SK-N-SH treated with all-trans-retinoic acid at 6 μM for 48 hours (cell line): ENCODE measurements at regions not wholly inside any gene's neighbourhood (a gene's known extent, or its start where the extent isn't known, plus 50 kb on each side); places are given as distances from the start of the nearest gene placed in this dataset.
"Not testable (repeated sequence)": the region's sequence is repeated elsewhere in the genome, so short reads cannot be mapped to it uniquely, and the experiment has no call there.

ENCODE experiments used
- BACH2 ChIP-seq: fragments of 250-450 bp; sonication (Bioruptor Pico); IDR thresholded peaks from 2 replicates; pipeline ENCODE4 v1.9.0; 2021; ENCODE audit warnings: mild to moderate bottlenecking, borderline replicate concordance
- CREB5 ChIP-seq: fragments of 250-450 bp; sonication (Bioruptor Pico); IDR thresholded peaks from 2 replicates; pipeline ENCODE4 v1.5.1; 2020; ENCODE audit warnings: low read depth, mild to moderate bottlenecking, moderate library complexity
- CSRNP3 ChIP-seq: fragments of 250-450 bp; sonication (Bioruptor Pico); IDR thresholded peaks from 2 replicates; pipeline ENCODE4 v1.5.1; 2021; ENCODE audit warnings: mild to moderate bottlenecking, moderate library complexity
- ISL1 ChIP-seq: fragments of 250-450 bp; sonication (Bioruptor Pico); IDR thresholded peaks from 2 replicates; pipeline ENCODE4 v2.1.2; 2022; ENCODE audit warnings: mild to moderate bottlenecking, moderate library complexity
- PATZ1 ChIP-seq: fragments of 250-450 bp; sonication (Bioruptor Pico); IDR thresholded peaks from 2 replicates; pipeline ENCODE4 v1.8.0; 2020; ENCODE audit warnings: mild to moderate bottlenecking, moderate library complexity, borderline replicate concordance
- RARB ChIP-seq: fragments of 250-450 bp; sonication (Bioruptor Pico); IDR thresholded peaks from 2 replicates; pipeline ENCODE4 v1.8.0; 2021; ENCODE audit warnings: mild to moderate bottlenecking, moderate library complexity
- ZNF70 ChIP-seq: fragments of 450-650 bp; formaldehyde crosslinking; IDR thresholded peaks from 2 replicates; pipeline ENCODE4 v1.5.0; 2020; ENCODE audit warnings: mild to moderate bottlenecking, moderate library complexity

- TF ChIP-seq PATZ1; BACH2 (CRISPR knock-in tag); CSRNP3 (CRISPR knock-in tag); ISL1 (CRISPR knock-in tag); CREB5; RARB (CRISPR knock-in tag); ZNF70 (CRISPR knock-in tag): not testable (repeated sequence)
These were observed 766.9 kb upstream of the TPTE start for GRCh38 chr21:9754434-9754833.
